Adrenal gland (tissue), 9 donors: ENCODE measurements at regions not wholly inside any gene's neighbourhood (a gene's known extent, or its start where the extent isn't known, plus 50 kb on each side); places are given as distances from the start of the nearest gene placed in this dataset.

Experiments
- DNase-seq, 7 donors: peaks; one replicate each; pipeline ENCODE4 v3.0.0-alpha.2; 2019 to 2020
- H3K27ac ChIP-seq, 5 donors: fragments of 200-600 bp; sonication (generic) in 4 of 5; 1 replicate in 3 of 5; 2 replicates in 2 of 5; pipeline versions ENCODE4 v1.5.1 to v1.8.0; 2016 to 2020; ENCODE audit warnings: mild to moderate bottlenecking in 1 of 5
- H3K27me3 ChIP-seq: fragments of 200-600 bp; 2 replicates; pipeline ENCODE4 v1.8.0; 2021
- H3K36me3 ChIP-seq, 2 donors: fragments of 200-600 bp; replicated peaks in 1 of 2; 1 replicate in 1 of 2; 2 replicates in 1 of 2; pipeline versions ENCODE4 v1.5.1 to v1.8.0; 2018 to 2022
- H3K4me1 ChIP-seq, 2 donors: fragments of 200-600 bp; replicated peaks in 1 of 2; 1 replicate in 1 of 2; 2 replicates in 1 of 2; pipeline versions ENCODE4 v1.5.1 to v1.8.0; 2018 to 2021
- H3K4me3 ChIP-seq, 4 donors: fragments of 200-600 bp; sonication (generic) in 3 of 4; one replicate each; pipeline ENCODE4 v1.5.1; 2016 to 2018
- H3K9me3 ChIP-seq, 3 donors: fragments of 200-600 bp; sonication (generic) in 1 of 3; replicated peaks in 1 of 3; 1 replicate in 2 of 3; 2 replicates in 1 of 3; pipeline versions ENCODE4 v1.5.1 to v1.8.0; 2016 to 2021
- CTCF ChIP-seq, 6 experiments: fragments of 450-650 bp in 4 of 6; fragments of 200-600 bp in 2 of 6; sonication (generic) in 1 of 6; IDR thresholded peaks; 1 replicate in 5 of 6; 2 replicates in 1 of 6; pipeline versions ENCODE4 v1.5.1 to v1.8.0; 2016 to 2021; ENCODE audit warnings: antibody characterized with exemption in 6 of 6, mild to moderate bottlenecking in 2 of 6, moderate library complexity in 1 of 6
- POLR2A ChIP-seq, 2 donors: fragments of 450-650 bp; IDR thresholded peaks; one replicate each; pipeline ENCODE4 v1.6.1; 2017; ENCODE audit warnings: antibody characterized with exemption in 2 of 2, mild to moderate bottlenecking in 2 of 2, moderate library complexity in 1 of 2
- WGBS, 4 donors: extraction: QIAGEN DNeasy Blood & Tissue Kit in 2 of 4; methylation state at CpG; one replicate each; pipeline versions ENCODE4 v1.1.5 to v1.1.7; 2013 to 2017; 5-methylcytosine and 5-hydroxymethylcytosine counted together
- intact Hi-C, 2 donors: fragments of 100-400 bp; cut with DNase I; formaldehyde crosslinking; loops; one replicate each; pipeline versions ENCODE4 v1.14.1 to v1.15.0; 2022 to 2023
- donor health status: healthy with polysubstance abuse.
- donor health status: Bipolar disorder and iron deficiency.
- donor health status: DM: yes; HTN: yes; CAD: no.
- donor health status: DM: no; HTN: no; CAD: no.
- donor health status: DM: no; HTN: no; CAD: no.

- TF ChIP-seq CTCF (IDR thresholded peaks at IDR 0.05): no peak
- TF ChIP-seq POLR2A (IDR thresholded peaks at IDR 0.05): no peak
- no peak for DNase-seq
- intact Hi-C loops: no loop called here
- H3K4me1 ChIP-seq: no peaks in the 10 kb centered on the region
- no peaks in the 10 kb centered on the region for H3K9me3 ChIP-seq
- no peaks in the 10 kb centered on the region for H3K36me3 ChIP-seq
- WGBS, 4 donors: 42 to 63% (median 54%) methylated on average over 4 to 6 of the region's 6 CpGs
- H3K27me3 ChIP-seq: no peaks in the 10 kb centered on the region
- H3K4me3 ChIP-seq: no peak overlapping the region
- H3K27ac ChIP-seq: peak overlapping the region in 2 of 5 donors; percentile 10 to 23
These were observed 125.9 kb downstream of the RIPK4 start for GRCh38 chr21:41640748-41641509.

- no peak for TF ChIP-seq POLR2A (IDR thresholded peaks at IDR 0.05)
- Histone ChIP-seq H3K27ac (no peak overlapping the region), H3K36me3 (no peaks in the 10 kb centered on the region), H3K27me3 (no peaks in the 10 kb centered on the region), H3K9me3 (no peaks in the 10 kb centered on the region), H3K4me1 (no peaks in the 10 kb centered on the region), H3K4me3 (no peak overlapping the region)
- WGBS, 4 donors: 77 to 95% (median 88%) methylated on average over 5 of the region's 5 CpGs
- no peak for DNase-seq
- intact Hi-C loops: no loop called here
These were observed 127.1 kb downstream of the RIPK4 start for GRCh38 chr21:41639766-41640165.

- intact Hi-C loops: no loop called here
- TF ChIP-seq CTCF (IDR thresholded peaks at IDR 0.05) (no peak), POLR2A (IDR thresholded peaks at IDR 0.05) (no peak)
- no peak overlapping the region for H3K27ac ChIP-seq
- no peaks in the 10 kb centered on the region for H3K9me3 ChIP-seq
- WGBS, 4 donors: 87 to 94% (median 92%) methylated on average over 7 to 10 of the region's 10 CpGs
- H3K27me3 ChIP-seq: no peaks in the 10 kb centered on the region
- no peak overlapping the region for H3K4me3 ChIP-seq
- no peak for DNase-seq
- H3K36me3 ChIP-seq: no peaks in the 10 kb centered on the region
- no peaks in the 10 kb centered on the region for H3K4me1 ChIP-seq
These were observed 127.5 kb downstream of the RIPK4 start for GRCh38 chr21:41639336-41639735.

GRCh38 chr21:41638201-41638790 lies 128.6 kb downstream of the RIPK4 start:
- H3K27ac ChIP-seq: no peak overlapping the region
- H3K4me3 ChIP-seq: no peak overlapping the region
- H3K9me3 ChIP-seq: no peaks in the 10 kb centered on the region
- intact Hi-C loops: no loop called here
- no peaks in the 10 kb centered on the region for H3K4me1 ChIP-seq
- TF ChIP-seq POLR2A (IDR thresholded peaks at IDR 0.05) (no peak), CTCF (IDR thresholded peaks at IDR 0.05) (no peak)
- H3K36me3 ChIP-seq: no peaks in the 10 kb centered on the region
- no peak for DNase-seq
- 81 to 86% (median 84%) methylated on average over 3 of the region's 3 CpGs for WGBS, 4 donors
- H3K27me3 ChIP-seq: no peaks in the 10 kb centered on the region
